Heart left ventricle (tissue), 16 donors: ENCODE measurements at regions not wholly inside any gene's neighbourhood (a gene's known extent, or its start where the extent isn't known, plus 50 kb on each side); places are given as distances from the start of the nearest gene placed in this dataset.

Experiments
- ATAC-seq, 4 donors: fragments of 200-7000 bp; cut with Tn5 transposase; one replicate each; pipeline ENCODE4 v1.9.1; 2020 to 2022; ENCODE audit warnings: moderate library complexity in 4 of 4, mild to moderate bottlenecking in 3 of 4, moderate number of reproducible peaks in 1 of 4
- DNase-seq, 5 donors: peaks; one replicate each; pipeline ENCODE4 v3.0.0-alpha.2; 2020
- H3K27ac ChIP-seq, 12 donors: fragments of 200-600 bp; sonication (generic) in 4 of 12; one replicate each; pipeline versions ENCODE4 v1.5.0 to v1.8.0; 2016 to 2022; ENCODE audit warnings: mild to moderate bottlenecking in 2 of 12
- H3K27me3 ChIP-seq, 9 donors: fragments of 200-600 bp; sonication (generic) in 2 of 9; one replicate each; pipeline versions ENCODE4 v1.5.1 to v1.8.0; 2016 to 2022; ENCODE audit warnings: mild to moderate bottlenecking in 3 of 9
- H3K36me3 ChIP-seq, 9 donors: fragments of 200-600 bp; sonication (generic) in 2 of 9; one replicate each; pipeline versions ENCODE4 v1.5.0 to v1.8.0; 2018 to 2022; ENCODE audit warnings: mild to moderate bottlenecking in 2 of 9
- H3K4me1 ChIP-seq, 12 donors: fragments of 200-600 bp; sonication (generic) in 4 of 12; one replicate each; pipeline versions ENCODE4 v1.5.0 to v1.8.0; 2016 to 2022; ENCODE audit warnings: mild to moderate bottlenecking in 3 of 12
- H3K4me3 ChIP-seq, 12 donors: fragments of 200-600 bp; sonication (generic) in 4 of 12; one replicate each; pipeline versions ENCODE4 v1.5.0 to v1.8.0; 2017 to 2022; ENCODE audit warnings: mild to moderate bottlenecking in 9 of 12, moderate library complexity in 4 of 12
- H3K9me3 ChIP-seq, 12 donors: fragments of 200-600 bp; sonication (generic) in 4 of 12; one replicate each; pipeline versions ENCODE4 v1.5.0 to v1.8.0; 2016 to 2022; ENCODE audit warnings: mild to moderate bottlenecking in 1 of 12
- CTCF ChIP-seq, 12 donors: fragments of 200-600 bp; sonication (generic) in 4 of 12; IDR thresholded peaks; one replicate each; pipeline versions ENCODE4 v1.5.0 to v1.8.0; 2018 to 2022; ENCODE audit warnings: antibody characterized with exemption in 12 of 12, mild to moderate bottlenecking in 5 of 12
- POLR2A ChIP-seq, 2 donors: fragments of 450-650 bp; IDR thresholded peaks; one replicate each; pipeline ENCODE4 v1.6.1; 2017; ENCODE audit warnings: antibody characterized with exemption in 2 of 2, mild to moderate bottlenecking in 2 of 2, moderate library complexity in 2 of 2
- WGBS, 4 donors: extraction: QIAGEN DNeasy Blood & Tissue Kit in 2 of 4; methylation state at CpG; one replicate each; pipeline versions ENCODE4 v1.1.5 to v1.1.7; 2013 to 2018; 5-methylcytosine and 5-hydroxymethylcytosine counted together
- intact Hi-C, 10 donors: fragments of 100-400 bp; cut with DNase I; formaldehyde crosslinking; loops; one replicate each; pipeline versions ENCODE4 v1.11.1 to v1.14.2; 2022
- donor health status: ischemic (EF 13 %, LVEDD 7.1; RV severe dilation, severe dysfunction).
- donor health status: healthy with polysubstance abuse.
- donor health status: DM: no; HTN: yes; CAD: no.
- donor health status: DM: no; HTN: no; CAD: no.
- donor health status: ischemic (EF 25% LVEDD 6.9; RV normal size, moderate dysfunction).
- donor health status: ischemic (EF 25% LVEDD 5.7; RV mildly dilated, moderate dysfunction).
- donor health status: healthy.
- donor health status: DM: yes; HTN: yes; CAD: no.
- donor health status: ischemic (EF 35%, LVEDD 5.7; RV mildly dilated, moderate dysfunction).
- donor health status: nonischemic (EF 11% LVEDD 7.7; RV severe dilation, severe dysfunction).
- donor health status: DM: yes; HTN: yes; CAD: no.
- donor health status: PGD.
- donor health status: ischemic (EF 29% LVEDD 5.4; RV normal size, mild dysfunction).
- donor health status: nonischemic (EF 23%, LVEDD 6.1; RV moderate dilation, normal function).

DNA sequence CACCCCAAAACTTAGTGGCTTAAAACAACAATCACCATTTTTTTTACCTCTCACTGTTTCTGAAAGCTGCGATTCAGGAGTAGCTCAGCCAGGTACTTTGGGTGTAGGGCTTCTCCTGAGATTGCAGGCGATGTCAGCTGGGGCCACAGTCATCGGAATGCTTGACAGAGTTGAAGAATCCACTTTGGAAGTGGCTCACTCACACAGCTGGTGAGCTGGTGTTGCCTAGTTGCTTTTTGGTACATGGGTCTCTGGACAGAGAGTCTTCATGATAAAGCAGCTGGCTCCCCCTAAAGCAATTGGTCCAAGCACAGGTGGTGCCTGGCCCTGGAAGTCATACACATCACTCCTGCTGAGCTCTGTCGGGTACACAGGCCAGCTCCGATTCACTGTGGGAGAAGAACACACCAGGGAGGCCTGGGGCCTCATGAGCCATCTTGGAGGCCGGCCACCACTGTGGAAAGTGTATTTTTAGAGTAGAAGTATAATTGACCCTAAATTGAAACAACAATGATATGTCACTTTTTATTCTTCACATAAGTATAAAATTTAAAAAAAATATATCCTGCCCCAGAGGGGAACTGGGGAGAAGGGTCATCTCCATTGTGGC is 75.2 kb upstream of the GALNT2 start:
- no peak overlapping the region for H3K27ac ChIP-seq
- no peaks in the 10 kb centered on the region for H3K27me3 ChIP-seq
- WGBS, 4 donors: 79 to 82% (median 81%) methylated on average over 6 of the region's 6 CpGs
- no peaks in the 10 kb centered on the region for H3K9me3 ChIP-seq
- peaks cover 0 to 12% (median 0%) of the 10 kb centered on the region in 12 donors for H3K4me1 ChIP-seq
- no peaks in the 10 kb centered on the region for H3K36me3 ChIP-seq
- H3K4me3 ChIP-seq: no peak overlapping the region
- ATAC-seq (no peak), DNase-seq (no peak)
- TF ChIP-seq CTCF (IDR thresholded peaks at IDR 0.05) (no peak), POLR2A (IDR thresholded peaks at IDR 0.05) (no peak)
- intact Hi-C loops: no loop called here

DNA sequence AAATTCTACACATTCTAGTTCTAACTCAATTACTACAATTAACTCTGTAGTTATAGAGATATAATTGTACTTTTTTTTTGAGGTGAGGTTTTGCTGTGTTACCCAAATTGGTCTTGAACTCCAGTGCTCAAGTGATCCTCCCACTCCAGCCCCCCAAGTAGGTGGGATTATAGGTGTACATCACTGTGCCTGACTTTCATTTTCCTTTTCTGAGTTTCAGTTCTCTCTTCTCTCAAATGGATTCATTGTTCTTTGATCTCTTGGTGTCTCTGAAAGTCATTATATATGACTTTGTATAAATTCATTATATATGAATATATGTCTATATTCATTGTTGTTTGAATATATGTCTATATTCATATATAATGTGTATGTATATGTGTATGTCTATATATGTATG is 74.0 kb upstream of the GALNT2 start:
- Histone ChIP-seq H3K4me1 (peaks cover 0 to 12% (median 0%) of the 10 kb centered on the region in 12 donors), H3K27me3 (no peaks in the 10 kb centered on the region), H3K9me3 (no peaks in the 10 kb centered on the region), H3K27ac (no peak overlapping the region), H3K4me3 (no peak overlapping the region), H3K36me3 (no peaks in the 10 kb centered on the region)
- ATAC-seq: no peak
- TF ChIP-seq POLR2A (IDR thresholded peaks at IDR 0.05) (no peak), CTCF (IDR thresholded peaks at IDR 0.05) (no peak)
- intact Hi-C loops: no loop called here
- no peak for DNase-seq

DNA sequence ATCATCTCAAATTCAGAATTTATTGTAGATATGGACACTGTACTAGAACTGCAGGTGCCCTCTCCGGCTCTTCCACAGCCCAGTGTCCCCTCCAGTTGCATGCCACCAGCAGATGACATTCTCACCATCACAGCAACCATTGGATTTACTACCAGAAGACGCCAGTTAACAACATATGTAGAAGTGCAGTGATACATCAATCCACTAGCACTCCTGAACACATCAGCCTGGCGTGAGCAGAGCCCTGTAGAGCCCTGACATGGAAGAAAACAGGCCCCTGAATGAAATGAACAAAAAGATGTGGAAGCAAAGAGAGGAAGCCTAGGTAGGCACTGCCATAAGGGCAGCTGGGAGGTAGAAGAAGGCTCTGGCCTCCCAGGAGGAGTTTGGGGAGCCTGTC is 73.1 kb upstream of the GALNT2 start:
- no peak overlapping the region for H3K4me3 ChIP-seq
- no peaks in the 10 kb centered on the region for H3K9me3 ChIP-seq
- no peak for ATAC-seq
- H3K27ac ChIP-seq: no peak overlapping the region
- no peak for DNase-seq
- H3K36me3 ChIP-seq: no peaks in the 10 kb centered on the region
- no peaks in the 10 kb centered on the region for H3K27me3 ChIP-seq
- intact Hi-C loops: no loop called here
- TF ChIP-seq CTCF (IDR thresholded peaks at IDR 0.05) (no peak), POLR2A (IDR thresholded peaks at IDR 0.05) (no peak)
- H3K4me1 ChIP-seq: peaks cover 0 to 12% (median 0%) of the 10 kb centered on the region in 12 donors
- 85 to 93% (median 90%) methylated on average over 3 of the region's 3 CpGs for WGBS, 4 donors

DNA sequence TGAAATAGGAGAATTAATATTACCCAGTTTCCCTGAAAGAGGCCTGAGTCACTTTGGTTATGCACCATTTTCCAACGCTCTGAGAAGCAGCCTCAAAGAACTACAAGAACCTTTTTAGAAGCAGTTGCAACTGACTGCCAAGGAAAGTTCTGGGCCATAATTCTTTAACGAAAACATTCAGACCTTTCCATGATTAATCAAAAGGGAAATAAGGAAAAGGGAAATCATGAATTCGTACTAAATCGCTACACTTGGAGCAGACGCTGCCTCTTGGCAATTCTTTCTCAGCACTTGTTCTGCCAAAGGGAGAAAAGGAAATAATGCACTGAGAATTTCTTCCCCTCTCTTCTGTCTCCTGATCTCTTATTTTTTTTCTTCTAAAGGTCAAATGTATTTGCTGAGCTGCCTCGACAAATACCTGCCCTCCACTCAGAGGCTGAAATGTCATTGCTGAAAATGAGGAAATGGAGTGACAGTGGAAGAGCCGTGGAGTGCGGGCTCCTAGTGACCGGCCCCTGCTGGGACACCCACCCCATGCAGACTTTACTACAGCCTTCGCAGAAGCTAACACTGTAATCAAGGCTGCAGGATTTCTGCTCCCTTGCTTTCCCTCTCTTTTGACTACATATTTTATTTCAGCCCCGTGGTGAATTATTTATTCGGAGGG is 67.9 kb upstream of the GALNT2 start:
- Histone ChIP-seq H3K36me3 (no peaks in the 10 kb centered on the region), H3K4me3 (no peak overlapping the region), H3K4me1 (peaks cover 0 to 38% (median 13%) of the 10 kb centered on the region in 12 donors), H3K9me3 (no peaks in the 10 kb centered on the region), H3K27me3 (peaks cover 0 to 4% (median 0%) of the 10 kb centered on the region in 9 donors), H3K27ac (peak overlapping the region in 6 of 12 donors; percentile 2 to 77 (median 63))
- 52 to 65% (median 59%) methylated on average over 12 of the region's 12 CpGs for WGBS, 4 donors
- peak in 2 of 4 donors; percentile 16 to 18 for ATAC-seq
- intact Hi-C loops: no loop called here
- DNase-seq: no peak
- no peak for TF ChIP-seq CTCF (IDR thresholded peaks at IDR 0.05)
- TF ChIP-seq POLR2A (IDR thresholded peaks at IDR 0.05): no peak
